GM12874 (cell line): ENCODE measurements at regions not wholly inside any gene's neighbourhood (a gene's known extent, or its start where the extent isn't known, plus 50 kb on each side); places are given as distances from the start of the nearest gene placed in this dataset.

Experiments used
- TF ChIP-seq, protein P1 (sequence below): IDR thresholded peaks from 2 replicates; pipeline ENCODE4 v1.5.1; 2011; ENCODE audit warnings: low read depth, mild to moderate bottlenecking, control low read depth, low read length, moderate library complexity; ENCODE audit not compliant: insufficient read depth

DNA sequence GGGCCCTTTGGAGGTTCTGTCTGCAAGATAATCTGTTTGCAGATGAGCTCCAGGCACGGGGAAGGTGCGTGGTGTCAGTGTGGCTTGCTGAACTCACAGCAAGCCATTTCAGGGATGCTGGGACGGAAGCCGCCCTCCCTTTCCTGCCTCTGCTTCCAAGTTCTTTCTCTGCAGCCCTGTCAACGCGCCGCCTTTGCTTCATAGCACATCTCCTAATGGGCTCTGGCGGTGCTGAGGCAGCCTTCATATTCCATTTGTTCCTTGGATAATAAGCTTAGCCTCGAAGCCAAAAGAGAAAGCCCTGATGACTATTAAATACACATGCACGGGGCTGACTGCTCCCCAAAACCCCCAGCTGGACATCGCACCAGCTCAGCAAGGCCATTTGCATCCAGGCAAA lies 81.7 kb upstream of the TAF1B start:
- TF ChIP-seq, protein P1, sequence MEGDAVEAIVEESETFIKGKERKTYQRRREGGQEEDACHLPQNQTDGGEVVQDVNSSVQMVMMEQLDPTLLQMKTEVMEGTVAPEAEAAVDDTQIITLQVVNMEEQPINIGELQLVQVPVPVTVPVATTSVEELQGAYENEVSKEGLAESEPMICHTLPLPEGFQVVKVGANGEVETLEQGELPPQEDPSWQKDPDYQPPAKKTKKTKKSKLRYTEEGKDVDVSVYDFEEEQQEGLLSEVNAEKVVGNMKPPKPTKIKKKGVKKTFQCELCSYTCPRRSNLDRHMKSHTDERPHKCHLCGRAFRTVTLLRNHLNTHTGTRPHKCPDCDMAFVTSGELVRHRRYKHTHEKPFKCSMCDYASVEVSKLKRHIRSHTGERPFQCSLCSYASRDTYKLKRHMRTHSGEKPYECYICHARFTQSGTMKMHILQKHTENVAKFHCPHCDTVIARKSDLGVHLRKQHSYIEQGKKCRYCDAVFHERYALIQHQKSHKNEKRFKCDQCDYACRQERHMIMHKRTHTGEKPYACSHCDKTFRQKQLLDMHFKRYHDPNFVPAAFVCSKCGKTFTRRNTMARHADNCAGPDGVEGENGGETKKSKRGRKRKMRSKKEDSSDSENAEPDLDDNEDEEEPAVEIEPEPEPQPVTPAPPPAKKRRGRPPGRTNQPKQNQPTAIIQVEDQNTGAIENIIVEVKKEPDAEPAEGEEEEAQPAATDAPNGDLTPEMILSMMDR, result no peak

DNA sequence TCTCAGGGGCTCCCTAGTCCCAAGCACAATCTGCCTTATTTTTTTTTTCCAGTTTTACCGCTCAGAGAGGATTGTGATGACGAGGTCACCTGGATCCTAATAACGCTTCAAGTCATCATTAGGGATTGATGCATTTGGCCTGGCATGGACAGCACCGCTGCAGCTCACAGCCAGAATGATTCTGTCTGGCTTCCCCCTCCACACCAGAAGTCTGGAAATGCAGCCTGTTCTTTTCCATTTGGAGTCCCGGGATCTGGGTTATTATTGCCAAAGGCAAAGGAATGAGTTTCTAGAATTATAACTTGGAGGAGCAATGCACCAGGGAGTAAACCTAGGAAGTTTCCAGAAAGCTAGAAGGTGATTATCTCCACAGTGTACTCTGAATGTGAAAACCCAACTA lies 81.1 kb upstream of the TAF1B start:
- TF ChIP-seq, protein P1, result no peak

DNA sequence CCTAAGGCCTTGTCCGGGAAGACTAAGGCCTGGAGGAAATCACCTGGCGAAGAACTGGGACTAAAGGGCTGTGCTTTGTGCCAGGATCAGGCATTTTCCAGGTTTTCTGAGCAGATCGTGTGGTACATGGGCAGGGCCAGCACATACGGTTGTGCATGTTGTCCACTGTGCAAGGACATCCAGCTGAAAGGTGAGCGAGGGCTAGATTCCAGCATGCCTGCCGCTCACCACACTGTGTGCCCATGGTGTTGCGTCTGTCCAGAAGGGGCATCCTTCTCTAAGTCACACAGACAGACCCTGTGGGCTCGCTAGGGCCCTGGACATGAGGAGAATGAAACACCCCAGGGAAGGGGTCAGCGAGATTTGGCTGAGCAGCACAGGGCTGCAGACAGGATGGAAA lies 80.3 kb upstream of the TAF1B start:
- TF ChIP-seq, protein P1, result no peak

DNA sequence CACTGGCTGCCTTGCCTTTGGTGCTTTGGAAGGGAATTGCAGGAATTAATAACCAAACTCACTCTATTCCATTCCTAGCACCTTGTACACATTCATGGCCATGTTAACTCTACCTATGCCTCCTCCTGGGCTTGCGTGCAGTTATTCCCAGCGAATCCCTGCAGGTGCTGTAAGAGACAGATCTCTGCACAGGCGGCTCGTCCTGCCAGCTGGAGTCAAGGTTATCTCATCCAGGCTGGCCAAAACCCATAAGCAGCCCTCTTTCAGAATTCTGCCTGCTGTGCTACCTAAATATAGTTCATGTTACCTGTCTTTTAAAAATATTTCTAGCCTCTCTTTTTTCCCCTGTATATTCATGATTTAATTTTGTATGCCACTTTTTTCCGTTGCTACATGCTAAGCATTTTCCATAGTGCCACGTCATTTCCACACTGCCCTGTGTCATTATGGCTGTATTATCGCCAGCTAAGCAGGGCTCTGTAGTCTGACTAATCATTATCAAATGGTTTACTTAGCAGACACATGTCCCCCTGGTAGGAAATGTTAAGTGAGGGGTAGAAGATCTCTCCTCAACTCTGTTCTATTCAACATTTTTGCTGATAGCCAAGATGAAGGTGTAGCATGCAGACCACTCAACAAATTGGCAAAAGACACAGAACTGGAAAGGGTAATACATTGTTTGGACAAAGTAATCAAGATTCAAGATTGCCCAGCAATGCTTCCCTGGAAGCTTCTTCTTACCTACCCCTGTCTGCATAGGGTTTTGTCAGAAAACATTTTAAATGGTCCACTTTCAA lies 79.7 kb upstream of the TAF1B start:
- TF ChIP-seq, protein P1, result no peak

DNA sequence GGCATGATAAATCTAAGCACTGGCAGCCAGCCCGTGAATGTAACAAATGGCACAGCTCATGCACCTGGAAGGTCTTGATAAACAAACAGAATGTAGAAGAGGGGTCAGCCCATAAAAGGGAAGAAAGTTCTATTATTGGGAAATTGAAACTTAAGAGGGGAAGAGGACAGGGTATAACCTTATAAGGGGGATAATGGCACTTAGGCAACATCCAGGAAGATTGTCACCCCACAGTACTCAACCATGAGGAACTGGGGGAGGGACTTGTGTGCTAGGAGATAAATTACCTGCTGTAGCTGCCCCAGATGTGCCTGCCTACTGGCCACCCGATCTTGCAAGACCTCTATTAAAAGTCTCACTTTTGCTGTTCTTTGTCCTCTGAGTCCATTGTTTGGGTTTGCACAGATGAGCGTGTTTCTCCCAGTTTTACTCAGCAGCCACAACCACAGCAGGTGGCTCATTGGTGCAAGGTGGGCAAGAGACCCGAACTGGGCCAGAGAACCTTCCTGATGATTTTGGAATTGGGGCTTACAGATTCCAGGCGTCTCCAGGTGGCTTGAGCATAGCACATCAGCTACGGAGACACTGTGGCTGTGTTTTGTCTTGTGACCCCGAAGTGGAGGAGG lies 79.0 kb upstream of the TAF1B start:
- TF ChIP-seq, protein P1, result no peak

DNA sequence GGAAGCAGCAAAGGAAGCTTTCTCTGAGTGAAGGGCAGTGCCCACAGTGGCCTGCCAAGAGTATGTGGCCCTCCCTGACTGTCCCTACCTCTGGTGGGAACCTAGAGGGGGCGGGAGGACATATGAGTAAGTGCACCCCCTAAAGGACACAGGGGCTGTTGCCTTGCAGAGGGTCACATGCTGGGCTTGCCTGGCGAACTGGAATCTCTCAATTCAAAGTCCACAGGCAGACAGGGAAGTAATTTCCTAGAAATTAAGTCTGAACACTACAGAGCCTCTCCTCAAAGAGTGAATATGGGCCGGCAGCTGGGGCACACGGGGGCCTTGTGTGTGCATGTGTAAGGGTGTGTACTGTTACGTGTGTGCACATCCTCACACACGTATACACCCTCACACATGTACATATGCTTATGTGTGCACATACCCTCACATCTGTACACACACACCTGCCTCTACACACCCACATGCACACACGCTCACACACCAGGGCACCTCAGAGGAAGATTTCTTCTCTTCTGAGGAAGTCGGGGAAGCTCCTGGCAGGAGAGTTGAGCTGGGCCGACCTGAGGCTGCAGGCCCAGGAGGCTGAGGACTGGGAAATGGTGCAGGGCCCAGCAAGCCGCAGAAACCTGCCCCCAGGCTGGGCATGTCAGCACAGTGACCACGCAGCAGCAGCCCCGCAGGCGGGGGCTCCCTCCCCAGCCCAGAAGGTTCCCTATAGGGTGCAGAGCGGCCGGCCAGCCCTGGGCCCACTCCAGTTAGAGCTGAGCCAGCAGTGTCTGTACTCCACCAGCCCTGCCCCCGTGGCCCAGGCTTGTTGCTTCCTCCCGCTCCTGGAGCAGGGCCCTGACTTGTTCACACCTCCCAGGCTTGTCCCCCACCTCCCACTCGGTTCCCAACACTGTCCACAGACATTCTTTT lies 77.4 kb upstream of the TAF1B start:
- TF ChIP-seq, protein P1, result no peak
